SK-N-SH (cell line): ENCODE measurements at regions not wholly inside any gene's neighbourhood (a gene's known extent, or its start where the extent isn't known, plus 50 kb on each side); places are given as distances from the start of the nearest gene placed in this dataset.

Source experiments
- CTCF ChIA-PET: fragments of 300-600, 350-600 bp; formaldehyde crosslinking; extraction: SDS; loops from one replicate; lab custom pipeline; 2021; lab: Yijun Ruan, JAX
- POLR2A ChIA-PET: fragments of 350-600 bp; sonication (Branson Sonifier 250); formaldehyde crosslinking; extraction: SDS; loops from one replicate; lab custom pipeline; 2020; ENCODE audit warnings: antibody characterized with exemption, inconsistent platforms; lab: Yijun Ruan, JAX
- DNase-seq: peaks from one replicate; pipeline ENCODE4 v3.0.0; 2012
- H2AFZ ChIP-seq: fragments of 200-600 bp; sonication (generic); 2 replicates; pipeline ENCODE4 v1.8.1; 2016; ENCODE audit warnings: antibody characterized with exemption, mild to moderate bottlenecking, low read depth
- H3F3A ChIP-seq: fragments of 200-600 bp; sonication (generic); replicated peaks from 2 replicates; pipeline ENCODE3; 2016; ENCODE audit warnings: antibody characterized with exemption, mild to moderate bottlenecking; ENCODE audit not compliant: insufficient read depth
- H3K27ac ChIP-seq, 2 experiments: fragments of 200-500 bp in 1 of 2; fragments of 200-600 bp in 1 of 2; sonication (Bioruptor generic) in 1 of 2; sonication (generic), shearing (Covaris generic) in 1 of 2; 2 replicates each; pipeline versions ENCODE4 v1.5.1 to v1.6.1; 2014 to 2016; ENCODE audit warnings: low read depth in 2 of 2, inconsistent platforms in 1 of 2, low read length in 1 of 2, mild to moderate bottlenecking in 1 of 2, mixed read lengths in 1 of 2
- H3K27me3 ChIP-seq: fragments of 200-600 bp; sonication (generic), shearing (Covaris generic); 2 replicates; pipeline ENCODE4 v1.6.1; 2016; ENCODE audit warnings: mixed run types; ENCODE audit not compliant: insufficient read depth
- H3K36me3 ChIP-seq, 2 experiments: fragments of 200-500 bp in 1 of 2; fragments of 200-600 bp in 1 of 2; sonication (Bioruptor generic) in 1 of 2; sonication (generic) in 1 of 2; replicated peaks in 1 of 2; 2 replicates each; pipeline versions ENCODE3 to v1.5.1; 2014 to 2016; ENCODE audit warnings: low read length in 1 of 2, mild to moderate bottlenecking in 1 of 2; ENCODE audit not compliant: insufficient read depth in 2 of 2, control insufficient read depth in 1 of 2
- H3K4me1 ChIP-seq, 2 experiments: fragments of 200-500 bp in 1 of 2; fragments of 200-600 bp in 1 of 2; sonication (Bioruptor generic) in 1 of 2; sonication (generic), shearing (Covaris generic) in 1 of 2; 2 replicates each; pipeline versions ENCODE4 v1.5.1 to v1.6.1; 2014 to 2016; ENCODE audit warnings: low read depth in 1 of 2, low read length in 1 of 2, mixed run types in 1 of 2; ENCODE audit not compliant: insufficient read depth in 2 of 2, control insufficient read depth in 1 of 2
- H3K4me2 ChIP-seq: fragments of 200-600 bp; sonication (generic), shearing (Covaris generic); 2 replicates; pipeline ENCODE4 v1.6.1; 2017; ENCODE audit warnings: mixed run types
- H3K4me3 ChIP-seq, 2 experiments: fragments of 200-500 bp in 1 of 2; fragments of 200-600 bp in 1 of 2; sonication (Bioruptor generic) in 1 of 2; sonication (generic), shearing (Covaris generic) in 1 of 2; 2 replicates each; pipeline versions ENCODE4 v1.5.1 to v1.8.1; 2014 to 2016; ENCODE audit warnings: low read depth in 2 of 2, inconsistent platforms in 1 of 2, low read length in 1 of 2, mild to moderate bottlenecking in 1 of 2, mixed read lengths in 1 of 2, moderate library complexity in 1 of 2
- H3K79me2 ChIP-seq: fragments of 200-600 bp; sonication (generic); 2 replicates; pipeline ENCODE4 v1.8.1; 2017; ENCODE audit warnings: mild to moderate bottlenecking; ENCODE audit not compliant: insufficient read depth
- H3K9ac ChIP-seq: fragments of 200-600 bp; sonication (generic); 2 replicates; pipeline ENCODE4 v1.6.1; 2017; ENCODE audit warnings: mixed run types
- H3K9me2 ChIP-seq: fragments of 200-600 bp; sonication (generic); 2 replicates; pipeline ENCODE4 v1.6.1; 2017; ENCODE audit warnings: mixed run types
- H3K9me3 ChIP-seq: fragments of 200-600 bp; sonication (generic); 2 replicates; pipeline ENCODE4 v1.6.1; 2017; ENCODE audit warnings: mixed run types, mild to moderate bottlenecking, moderate library complexity
- H4K20me1 ChIP-seq: fragments of 200-600 bp; sonication (generic); 2 replicates; pipeline ENCODE4 v1.6.1; 2017; ENCODE audit warnings: mild to moderate bottlenecking, mixed run types; ENCODE audit not compliant: insufficient read depth
- CHD2 ChIP-seq: fragments of 150-350 bp; IDR thresholded peaks from 2 replicates; pipeline ENCODE4 v1.6.1; 2018; ENCODE audit warnings: low read length; ENCODE audit not compliant: partially characterized antibody
- EP300 ChIP-seq, 2 experiments: IDR thresholded peaks; 2 replicates each; pipeline versions ENCODE4 v1.4.0 to v1.6.1; 2012; ENCODE audit warnings: borderline replicate concordance in 1 of 2, low read depth in 1 of 2, low read length in 1 of 2
- FOXJ3 ChIP-seq: sonication (generic); formaldehyde crosslinking; IDR thresholded peaks from 2 replicates; pipeline ENCODE4 v1.5.1; 2020; ENCODE audit warnings: mild to moderate bottlenecking, missing genetic modification reagents
- FOXM1 ChIP-seq: IDR thresholded peaks from 2 replicates; pipeline ENCODE4 v1.4.0; 2012; ENCODE audit warnings: low read depth, mild to moderate bottlenecking
- GATA2 ChIP-seq: sonication (generic); formaldehyde crosslinking; IDR thresholded peaks from 2 replicates; pipeline ENCODE4 v1.5.0; 2020; ENCODE audit warnings: mild to moderate bottlenecking, missing genetic modification reagents
- MEF2A ChIP-seq: IDR thresholded peaks from 2 replicates; pipeline ENCODE4 v1.4.0; 2012; ENCODE audit warnings: low read depth, borderline replicate concordance
- NRF1 ChIP-seq: IDR thresholded peaks from 2 replicates; pipeline ENCODE4 v1.6.1; 2012; ENCODE audit warnings: low read depth, mild to moderate bottlenecking, low read length
- POLR2AphosphoS5 ChIP-seq: IDR thresholded peaks from 2 replicates; pipeline ENCODE4 v1.6.1; 2012; ENCODE audit warnings: low read depth, low read length
- RAD21 ChIP-seq: IDR thresholded peaks from 2 replicates; pipeline ENCODE4 v1.6.1; 2012; ENCODE audit warnings: mild to moderate bottlenecking, low read length
- SMC3 ChIP-seq: IDR thresholded peaks from 2 replicates; pipeline ENCODE4 v1.6.1; 2012; ENCODE audit warnings: low read depth, low read length, improper control_type of control experiment
- TAF1 ChIP-seq: IDR thresholded peaks from 2 replicates; pipeline ENCODE4 v1.6.1; 2012; ENCODE audit warnings: low read depth, mild to moderate bottlenecking, low read length, moderate library complexity, borderline replicate concordance
- TEAD4 ChIP-seq: IDR thresholded peaks from 2 replicates; pipeline ENCODE4 v1.4.0; 2012; ENCODE audit warnings: mild to moderate bottlenecking, borderline replicate concordance; ENCODE audit not compliant: insufficient read depth
- USF2 ChIP-seq: fragments of 150-350 bp; IDR thresholded peaks from 2 replicates; pipeline ENCODE4 v1.6.1; 2017; ENCODE audit warnings: antibody characterized with exemption, low read length, low read depth, borderline replicate concordance
- YY1 ChIP-seq: IDR thresholded peaks from 2 replicates; pipeline ENCODE4 v1.4.0; 2012; ENCODE audit warnings: low read depth, mild to moderate bottlenecking
- WGBS: methylation state at CpG from one replicate; pipeline ENCODE4 v1.1.6; 2017; ENCODE audit warnings: low lambda C conversion rate; 5-methylcytosine and 5-hydroxymethylcytosine counted together
- TF ChIP-seq, protein P1 (sequence below): IDR thresholded peaks from 2 replicates; pipeline ENCODE4 v1.4.0; 2012; ENCODE audit warnings: low read depth, borderline replicate concordance
- TF ChIP-seq, protein P2 (sequence below): IDR thresholded peaks from 2 replicates; pipeline ENCODE4 v1.6.1; 2012; ENCODE audit warnings: mild to moderate bottlenecking, low read depth, low read length, moderate library complexity
- TF ChIP-seq, protein P3 (sequence below): fragments of 200-600 bp; sonication (generic); IDR thresholded peaks from 2 replicates; pipeline ENCODE4 v1.6.1; 2017; ENCODE audit warnings: antibody characterized with exemption, mild to moderate bottlenecking, moderate library complexity

DNA sequence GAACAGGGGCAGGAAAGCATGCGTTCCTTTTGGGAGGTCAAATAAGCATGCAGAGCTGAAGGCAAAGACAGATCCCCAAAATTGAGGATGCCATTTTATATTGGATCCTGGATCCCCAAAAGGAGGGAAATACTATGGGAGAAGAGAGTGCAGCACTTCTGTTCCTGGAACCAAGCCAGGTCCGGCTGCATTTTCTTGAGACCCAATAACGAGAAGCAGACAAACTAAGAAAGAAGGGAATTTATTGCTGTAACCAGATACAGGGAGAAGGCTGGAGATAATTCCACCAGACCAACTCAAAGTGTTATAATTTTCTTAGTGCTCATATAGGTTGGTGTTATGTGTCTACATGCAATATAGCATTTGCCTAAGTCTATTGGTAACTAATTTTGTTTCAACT, 60.8 kb downstream of the PDE6H start:
- Histone ChIP-seq H3F3A (no peaks in the 10 kb centered on the region), H3K9ac (no peak overlapping the region), H3K4me2 (no peak overlapping the region), H2AFZ (no peak overlapping the region), H3K36me3 (no peaks in the 10 kb centered on the region), H3K79me2 (no peaks in the 10 kb centered on the region), H4K20me1 (no peaks in the 10 kb centered on the region), H3K4me3 (no peak overlapping the region), H3K27ac (no peak overlapping the region), H3K27me3 (peaks cover 15% of the 10 kb centered on the region; the same call in 1 of the 2 replicates), H3K4me1 (no peaks in the 10 kb centered on the region), H3K9me3 (no peaks in the 10 kb centered on the region), H3K9me2 (no peaks in the 10 kb centered on the region)
- POLR2A ChIA-PET: no interaction called here
- TF ChIP-seq POLR2AphosphoS5 (no peak), RAD21 (no peak)
- DNase-seq: no peak
- 4% methylated on average over 3 of the region's 3 CpGs for WGBS
- CTCF ChIA-PET: no interaction called here

DNA sequence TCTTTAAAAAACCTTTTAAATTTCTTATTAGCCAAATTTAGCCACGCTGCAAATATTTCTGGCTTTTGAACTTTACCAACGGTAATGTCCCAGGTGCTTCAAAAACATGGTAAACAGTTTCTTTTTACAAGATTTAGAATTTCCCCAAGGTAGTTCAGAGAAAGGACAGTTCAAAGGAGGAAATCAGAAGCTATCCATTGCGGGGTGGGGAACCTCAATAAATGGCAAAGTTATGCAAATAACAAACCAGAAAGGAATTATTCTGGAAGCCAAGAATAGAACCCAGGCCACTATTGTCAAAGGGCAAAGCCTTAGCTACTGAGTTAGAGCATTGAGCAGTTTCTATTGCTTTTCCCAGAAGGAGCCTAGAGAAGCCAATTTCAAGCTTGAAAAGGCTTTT, 62.3 kb downstream of the PDE6H start:
- H3K9me2 ChIP-seq: no peaks in the 10 kb centered on the region
- CTCF ChIA-PET: no interaction called here
- H3K27ac ChIP-seq: no peak overlapping the region
- H2AFZ ChIP-seq: no peak overlapping the region
- no peak for TF ChIP-seq EP300 (IDR thresholded peaks at IDR 0.05; ENCODE audit: borderline replicate concordance in 1 of 2, low read depth in 1 of 2, low read length in 1 of 2)
- no peak for TF ChIP-seq NRF1
- TF ChIP-seq MEF2A: no peak
- TF ChIP-seq RAD21: no peak
- TF ChIP-seq FOXM1: no peak
- TF ChIP-seq GATA2 (CRISPR knock-in tag): no peak
- TF ChIP-seq YY1: no peak
- no peak for TF ChIP-seq TAF1
- TF ChIP-seq, protein P1, sequence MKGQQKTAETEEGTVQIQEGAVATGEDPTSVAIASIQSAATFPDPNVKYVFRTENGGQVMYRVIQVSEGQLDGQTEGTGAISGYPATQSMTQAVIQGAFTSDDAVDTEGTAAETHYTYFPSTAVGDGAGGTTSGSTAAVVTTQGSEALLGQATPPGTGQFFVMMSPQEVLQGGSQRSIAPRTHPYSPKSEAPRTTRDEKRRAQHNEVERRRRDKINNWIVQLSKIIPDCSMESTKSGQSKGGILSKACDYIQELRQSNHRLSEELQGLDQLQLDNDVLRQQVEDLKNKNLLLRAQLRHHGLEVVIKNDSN: no peak
- TF ChIP-seq FOXJ3 (CRISPR knock-in tag): no peak
- TF ChIP-seq USF2: no peak
- TF ChIP-seq CHD2: no peak
- TF ChIP-seq SMC3: no peak
- TF ChIP-seq, protein P2, sequence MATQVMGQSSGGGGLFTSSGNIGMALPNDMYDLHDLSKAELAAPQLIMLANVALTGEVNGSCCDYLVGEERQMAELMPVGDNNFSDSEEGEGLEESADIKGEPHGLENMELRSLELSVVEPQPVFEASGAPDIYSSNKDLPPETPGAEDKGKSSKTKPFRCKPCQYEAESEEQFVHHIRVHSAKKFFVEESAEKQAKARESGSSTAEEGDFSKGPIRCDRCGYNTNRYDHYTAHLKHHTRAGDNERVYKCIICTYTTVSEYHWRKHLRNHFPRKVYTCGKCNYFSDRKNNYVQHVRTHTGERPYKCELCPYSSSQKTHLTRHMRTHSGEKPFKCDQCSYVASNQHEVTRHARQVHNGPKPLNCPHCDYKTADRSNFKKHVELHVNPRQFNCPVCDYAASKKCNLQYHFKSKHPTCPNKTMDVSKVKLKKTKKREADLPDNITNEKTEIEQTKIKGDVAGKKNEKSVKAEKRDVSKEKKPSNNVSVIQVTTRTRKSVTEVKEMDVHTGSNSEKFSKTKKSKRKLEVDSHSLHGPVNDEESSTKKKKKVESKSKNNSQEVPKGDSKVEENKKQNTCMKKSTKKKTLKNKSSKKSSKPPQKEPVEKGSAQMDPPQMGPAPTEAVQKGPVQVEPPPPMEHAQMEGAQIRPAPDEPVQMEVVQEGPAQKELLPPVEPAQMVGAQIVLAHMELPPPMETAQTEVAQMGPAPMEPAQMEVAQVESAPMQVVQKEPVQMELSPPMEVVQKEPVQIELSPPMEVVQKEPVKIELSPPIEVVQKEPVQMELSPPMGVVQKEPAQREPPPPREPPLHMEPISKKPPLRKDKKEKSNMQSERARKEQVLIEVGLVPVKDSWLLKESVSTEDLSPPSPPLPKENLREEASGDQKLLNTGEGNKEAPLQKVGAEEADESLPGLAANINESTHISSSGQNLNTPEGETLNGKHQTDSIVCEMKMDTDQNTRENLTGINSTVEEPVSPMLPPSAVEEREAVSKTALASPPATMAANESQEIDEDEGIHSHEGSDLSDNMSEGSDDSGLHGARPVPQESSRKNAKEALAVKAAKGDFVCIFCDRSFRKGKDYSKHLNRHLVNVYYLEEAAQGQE: no peak
- TF ChIP-seq, protein P3, sequence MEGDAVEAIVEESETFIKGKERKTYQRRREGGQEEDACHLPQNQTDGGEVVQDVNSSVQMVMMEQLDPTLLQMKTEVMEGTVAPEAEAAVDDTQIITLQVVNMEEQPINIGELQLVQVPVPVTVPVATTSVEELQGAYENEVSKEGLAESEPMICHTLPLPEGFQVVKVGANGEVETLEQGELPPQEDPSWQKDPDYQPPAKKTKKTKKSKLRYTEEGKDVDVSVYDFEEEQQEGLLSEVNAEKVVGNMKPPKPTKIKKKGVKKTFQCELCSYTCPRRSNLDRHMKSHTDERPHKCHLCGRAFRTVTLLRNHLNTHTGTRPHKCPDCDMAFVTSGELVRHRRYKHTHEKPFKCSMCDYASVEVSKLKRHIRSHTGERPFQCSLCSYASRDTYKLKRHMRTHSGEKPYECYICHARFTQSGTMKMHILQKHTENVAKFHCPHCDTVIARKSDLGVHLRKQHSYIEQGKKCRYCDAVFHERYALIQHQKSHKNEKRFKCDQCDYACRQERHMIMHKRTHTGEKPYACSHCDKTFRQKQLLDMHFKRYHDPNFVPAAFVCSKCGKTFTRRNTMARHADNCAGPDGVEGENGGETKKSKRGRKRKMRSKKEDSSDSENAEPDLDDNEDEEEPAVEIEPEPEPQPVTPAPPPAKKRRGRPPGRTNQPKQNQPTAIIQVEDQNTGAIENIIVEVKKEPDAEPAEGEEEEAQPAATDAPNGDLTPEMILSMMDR: no peak
- no peak for TF ChIP-seq TEAD4
- TF ChIP-seq, all 33 proteins: peak for 0
- H4K20me1 ChIP-seq: no peaks in the 10 kb centered on the region
- H3K79me2 ChIP-seq: no peaks in the 10 kb centered on the region
- no peak overlapping the region for H3K9ac ChIP-seq
- H3K4me1 ChIP-seq: no peaks in the 10 kb centered on the region
- H3K27me3 ChIP-seq: peaks cover 14% of the 10 kb centered on the region; the same call in 1 of the 2 replicates
- H3K36me3 ChIP-seq: no peaks in the 10 kb centered on the region
- POLR2A ChIA-PET: no interaction called here
- H3K9me3 ChIP-seq: no peaks in the 10 kb centered on the region
- no peak overlapping the region for H3K4me3 ChIP-seq
- H3K4me2 ChIP-seq: no peak overlapping the region
- DNase-seq: no peak
- H3F3A ChIP-seq: no peaks in the 10 kb centered on the region
- WGBS: 10% methylated on average over 3 of the region's 3 CpGs
